Epithelial cell of prostate (primary cell): ENCODE measurements at regions not wholly inside any gene's neighbourhood (a gene's known extent, or its start where the extent isn't known, plus 50 kb on each side); places are given as distances from the start of the nearest gene placed in this dataset.
A peak's percentile ranks its signal among the peaks of the same experiment; 100 is the strongest.
"Not testable (repeated sequence)": the region's sequence is repeated elsewhere in the genome, so short reads cannot be mapped to it uniquely, and the experiment has no call there.

Source experiments
- DNase-seq: peaks from one replicate; pipeline ENCODE4 v3.0.0-alpha.2; 2011; ENCODE audit warnings: low read depth, low spot score
- H3K27ac ChIP-seq: fragments of 450-650 bp; 2 replicates; pipeline ENCODE4 v1.5.1; 2017; ENCODE audit warnings: mild to moderate bottlenecking

DNA sequence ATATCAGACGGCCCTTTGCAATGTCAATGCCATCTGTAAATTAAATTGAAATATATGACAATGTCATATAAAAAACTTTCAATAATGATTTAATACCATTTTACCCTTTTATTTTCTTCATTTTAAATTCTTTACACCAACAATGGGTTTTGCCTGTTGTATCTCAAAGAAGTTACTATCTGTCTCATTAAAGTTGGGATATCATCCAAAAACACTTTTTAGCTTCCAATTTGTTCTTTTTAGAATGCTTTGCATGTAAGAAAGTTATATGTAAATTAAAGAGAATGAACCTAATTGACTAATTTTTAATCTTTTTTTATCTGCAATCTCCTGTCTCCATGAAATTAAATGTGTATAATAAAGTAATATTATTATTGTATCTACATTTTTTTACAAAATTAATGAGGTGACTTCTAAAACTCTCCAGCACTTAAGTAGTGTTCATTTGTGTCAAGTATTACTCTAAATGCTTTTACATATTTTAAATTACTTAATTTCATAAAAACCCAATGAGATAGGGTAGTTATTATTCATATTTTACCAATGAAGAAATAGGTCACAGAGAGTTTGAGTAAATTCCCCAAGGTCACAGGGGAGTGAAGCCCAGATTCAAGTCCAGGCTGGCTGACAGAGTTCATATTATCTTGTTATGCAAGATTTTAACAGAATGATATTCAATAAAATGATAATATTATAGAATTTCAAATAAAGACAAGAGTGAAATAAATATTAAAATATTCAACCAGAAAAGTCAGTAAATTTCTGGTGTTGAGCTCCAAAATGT lies 673.0 kb upstream of the FLRT2 start:
- no peak overlapping the region for H3K27ac ChIP-seq
- no peak for DNase-seq

DNA sequence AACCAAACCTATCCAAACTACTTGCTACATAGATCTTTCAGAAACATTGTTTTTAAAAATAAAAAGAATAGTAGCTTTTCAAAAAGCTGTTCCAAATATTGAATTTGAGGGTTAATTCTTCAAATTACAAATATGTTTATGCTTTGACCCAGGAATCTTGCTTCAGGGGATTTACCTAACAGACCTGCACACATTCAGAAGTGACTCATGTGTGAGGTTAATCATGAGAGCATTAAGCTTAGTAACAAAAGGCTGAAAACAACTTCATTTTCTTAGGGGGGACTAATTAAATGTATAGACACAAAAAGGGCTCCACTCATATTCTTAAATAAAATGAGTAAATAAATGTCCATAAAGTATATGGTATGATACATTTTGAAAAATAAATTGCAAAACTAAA lies 672.4 kb upstream of the FLRT2 start:
- no peak overlapping the region for H3K27ac ChIP-seq
- peak; percentile 24 for DNase-seq

DNA sequence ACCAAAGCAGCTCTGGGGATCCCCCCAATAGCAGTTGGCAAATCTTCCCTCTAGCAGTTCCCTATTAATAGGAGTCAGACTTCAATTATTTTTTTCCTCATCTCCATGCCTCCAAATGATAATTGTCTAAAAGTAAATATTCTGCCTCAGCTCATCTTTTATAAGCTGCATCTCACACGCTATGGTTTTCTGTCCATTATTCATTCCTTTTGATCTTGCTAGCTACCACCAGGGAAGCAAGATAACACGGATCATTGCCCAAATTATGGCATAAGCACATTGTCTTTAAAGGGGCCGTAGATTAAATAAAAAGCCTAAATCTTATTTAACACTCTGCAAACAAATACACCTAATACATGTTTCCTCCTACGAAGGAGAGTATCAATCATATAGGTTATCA lies 670.8 kb upstream of the FLRT2 start:
- H3K27ac ChIP-seq = no peak overlapping the region
- no peak for DNase-seq

GRCh38 chr14:84864548-84865271 lies 665.2 kb upstream of the FLRT2 start:
- DNase-seq = no peak
- no peak overlapping the region for H3K27ac ChIP-seq

- H3K27ac ChIP-seq = no peak overlapping the region
Measured at GRCh38 chr14:84871734-84872133, 658.2 kb upstream of the FLRT2 start.

GRCh38 chr14:84874436-84874835 lies 655.5 kb upstream of the FLRT2 start:
- no peak overlapping the region for H3K27ac ChIP-seq
- no peak for DNase-seq

More at GRCh38 chr14:84871734-84872133, 658.2 kb upstream of the FLRT2 start:
- no peak for DNase-seq

- H3K27ac ChIP-seq = no peak overlapping the region
- DNase-seq = no peak
Measured at GRCh38 chr14:84877061-84877460, 652.9 kb upstream of the FLRT2 start.

DNA sequence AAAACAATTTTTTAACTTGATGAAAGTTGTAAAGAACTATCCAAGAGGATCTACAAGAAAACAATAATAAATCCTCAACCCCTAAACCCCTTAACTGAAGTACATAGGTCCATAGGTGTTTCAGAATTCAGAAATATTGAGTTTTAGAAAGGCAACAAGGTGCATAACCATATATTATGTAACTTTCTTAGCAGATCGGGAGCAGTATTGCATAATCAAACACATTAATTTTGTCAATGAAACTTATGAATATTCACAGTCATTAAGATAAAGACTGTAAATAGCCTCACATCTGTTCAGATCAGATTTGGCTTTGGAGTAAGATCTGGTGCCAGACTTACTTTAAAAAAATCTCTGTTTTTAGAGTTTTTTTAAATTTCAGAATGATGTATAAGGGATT lies 647.1 kb upstream of the FLRT2 start:
- no peak overlapping the region for H3K27ac ChIP-seq
- DNase-seq = no peak

- no peak for DNase-seq
- H3K27ac ChIP-seq = no peak overlapping the region
Measured at GRCh38 chr14:84885061-84885460, 644.9 kb upstream of the FLRT2 start.

GRCh38 chr14:84891404-84891803 lies 638.5 kb upstream of the FLRT2 start:
- no peak overlapping the region for H3K27ac ChIP-seq
- DNase-seq = no peak

GRCh38 chr14:84894254-84894653 lies 635.7 kb upstream of the FLRT2 start:
- DNase-seq = no peak
- H3K27ac ChIP-seq = no peak overlapping the region

- H3K27ac ChIP-seq = no peak overlapping the region
- no peak for DNase-seq
Measured at GRCh38 chr14:84922370-84922769, 607.6 kb upstream of the FLRT2 start.

DNA sequence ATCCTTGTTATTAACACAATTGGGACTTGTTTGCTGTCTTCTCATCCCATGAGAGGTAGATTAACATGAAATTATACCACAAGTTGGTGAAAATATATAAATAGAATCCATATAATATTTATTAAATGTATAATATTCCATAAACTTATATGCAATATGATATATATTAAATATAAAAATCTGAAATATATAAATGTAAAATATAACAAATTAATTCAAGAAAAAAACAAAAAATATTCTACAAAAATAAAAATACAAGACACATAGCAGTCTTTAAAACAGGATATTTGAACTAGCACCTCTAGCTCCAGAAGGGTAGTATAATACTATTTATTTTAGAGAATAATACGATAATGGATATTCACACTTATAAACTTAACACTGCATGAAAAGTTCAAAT lies 603.3 kb upstream of the FLRT2 start:
- DNase-seq = no peak
- H3K27ac ChIP-seq = no peak overlapping the region

GRCh38 chr14:84927096-84927827 lies 602.7 kb upstream of the FLRT2 start:
- DNase-seq = no peak
- H3K27ac ChIP-seq = no peak overlapping the region

- no peak overlapping the region for H3K27ac ChIP-seq
- DNase-seq = no peak
Measured at GRCh38 chr14:84929086-84929485, 600.9 kb upstream of the FLRT2 start.

- no peak for DNase-seq
- no peak overlapping the region for H3K27ac ChIP-seq
Measured at GRCh38 chr14:84929834-84930233, 600.1 kb upstream of the FLRT2 start.

DNA sequence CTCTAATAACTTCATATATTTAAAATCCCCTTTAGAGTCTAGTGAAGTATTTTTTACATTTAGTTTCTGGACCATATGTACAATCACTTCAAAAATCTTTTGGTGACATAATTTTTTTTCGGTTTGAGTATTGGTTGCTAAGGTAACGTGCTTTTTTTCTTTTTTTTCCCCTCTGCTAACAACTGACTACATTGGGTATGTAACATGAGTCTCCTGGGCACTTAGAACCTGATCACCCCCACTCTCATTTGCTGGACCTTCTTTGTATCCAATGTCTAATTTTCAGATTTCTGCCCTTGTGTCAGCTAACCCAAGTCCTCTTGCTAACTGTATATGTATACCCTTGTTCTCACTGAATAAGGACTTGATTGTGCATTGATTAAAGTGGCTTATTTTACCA lies 592.9 kb upstream of the FLRT2 start:
- H3K27ac ChIP-seq = no peak overlapping the region
- DNase-seq = no peak

DNA sequence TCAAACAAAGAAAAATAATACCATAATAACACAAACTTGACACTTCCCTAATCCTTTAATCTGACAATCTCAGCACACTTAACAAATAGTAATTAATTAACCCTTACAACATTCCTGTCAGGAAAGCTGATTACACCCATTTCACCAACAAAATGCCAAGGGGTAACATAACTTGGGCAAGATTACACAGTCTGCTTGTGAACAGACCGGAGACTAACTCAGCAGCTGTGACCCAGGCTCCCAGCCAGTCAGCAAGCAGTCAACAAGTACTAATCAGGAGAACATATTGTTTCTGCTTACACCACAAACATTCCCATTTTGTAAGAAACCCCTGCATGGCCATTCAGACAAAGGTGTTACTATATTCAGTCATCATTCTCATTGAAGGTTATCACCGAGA lies 592.5 kb upstream of the FLRT2 start:
- DNase-seq = no peak
- H3K27ac ChIP-seq = no peak overlapping the region

DNA sequence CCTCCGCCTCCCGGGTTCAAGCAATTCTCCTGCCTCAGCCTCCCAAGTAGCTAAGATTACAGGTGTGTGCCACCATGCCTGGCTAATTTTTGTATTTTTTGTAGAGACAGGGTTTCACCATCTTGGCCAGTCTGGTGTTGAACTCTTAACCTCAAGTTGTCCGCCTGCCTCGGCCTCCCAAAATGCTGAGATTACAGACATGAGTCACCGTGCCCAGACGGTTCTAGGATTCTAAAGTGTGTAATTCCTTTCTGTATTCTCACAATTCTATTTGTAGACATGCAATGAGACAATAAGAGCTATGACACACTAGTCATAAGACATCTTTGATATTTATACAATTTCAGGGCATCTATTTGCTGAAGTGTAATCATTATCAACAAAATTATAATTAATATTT lies 585.0 kb upstream of the FLRT2 start:
- not testable (repeated sequence) for H3K27ac ChIP-seq, DNase-seq

DNA sequence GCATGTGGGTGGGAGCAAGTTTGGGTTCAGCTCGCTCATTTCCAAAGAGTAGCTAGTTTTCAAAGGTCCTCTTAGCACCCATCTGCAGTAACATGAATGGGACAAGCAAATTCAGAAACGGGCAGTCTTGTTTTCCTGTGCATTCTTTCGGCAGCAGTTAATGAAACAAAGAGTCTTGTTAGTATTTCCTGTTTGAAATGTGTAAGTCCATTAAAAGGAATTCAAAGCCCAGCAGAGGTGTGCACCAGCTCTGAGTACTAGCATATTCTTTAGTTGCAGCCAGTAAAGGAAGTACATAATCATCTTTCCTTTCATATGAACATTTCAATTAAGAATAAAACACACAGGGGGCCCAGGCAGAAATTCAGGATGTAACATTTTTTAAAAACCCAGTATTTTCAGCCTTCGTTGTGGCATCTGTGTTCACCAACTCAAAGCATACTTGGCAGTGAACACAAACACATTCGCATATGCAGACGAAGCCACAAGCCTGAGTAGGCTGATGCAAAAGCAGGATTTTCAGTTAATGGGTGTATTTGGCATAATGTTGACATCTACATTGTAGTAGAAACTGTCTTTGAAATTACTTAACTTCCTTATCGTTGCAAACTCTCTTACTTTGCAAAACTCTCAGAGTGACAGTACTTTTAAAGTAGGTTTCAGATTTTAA lies 570.0 kb upstream of the FLRT2 start:
- no peak overlapping the region for H3K27ac ChIP-seq
- DNase-seq = no peak

DNA sequence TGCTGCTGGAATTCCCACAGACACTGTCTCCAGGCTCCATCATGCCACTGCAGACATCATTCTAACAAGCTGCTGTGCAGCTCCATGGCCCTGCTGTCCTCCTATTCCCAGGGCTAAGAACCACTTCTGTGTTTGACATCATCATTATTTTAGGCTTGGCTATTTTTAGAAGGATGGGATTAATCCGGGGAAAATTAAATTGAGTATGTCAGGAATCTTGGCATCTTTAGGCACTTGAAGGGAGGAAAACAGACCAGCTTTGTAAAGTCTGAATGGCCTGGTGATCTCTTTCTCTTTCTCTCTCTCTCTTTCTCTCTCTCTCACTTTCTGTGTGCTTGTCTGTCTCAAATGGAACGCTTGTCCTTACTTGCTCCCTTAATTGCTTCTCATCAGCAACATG lies 568.3 kb upstream of the FLRT2 start:
- DNase-seq = no peak
- no peak overlapping the region for H3K27ac ChIP-seq
